IPS DF 4.7 (cell line): ENCODE measurements at regions not wholly inside any gene's neighbourhood (a gene's known extent, or its start where the extent isn't known, plus 50 kb on each side); places are given as distances from the start of the nearest gene placed in this dataset.
"Not testable (repeated sequence)": the region's sequence is repeated elsewhere in the genome, so short reads cannot be mapped to it uniquely, and the experiment has no call there.

ENCODE experiments used
- DNase-seq: peaks from one replicate; pipeline ENCODE4 v3.0.0-alpha.2; 2013; ENCODE audit warnings: low spot score; ENCODE audit errors: extremely low read depth

DNA sequence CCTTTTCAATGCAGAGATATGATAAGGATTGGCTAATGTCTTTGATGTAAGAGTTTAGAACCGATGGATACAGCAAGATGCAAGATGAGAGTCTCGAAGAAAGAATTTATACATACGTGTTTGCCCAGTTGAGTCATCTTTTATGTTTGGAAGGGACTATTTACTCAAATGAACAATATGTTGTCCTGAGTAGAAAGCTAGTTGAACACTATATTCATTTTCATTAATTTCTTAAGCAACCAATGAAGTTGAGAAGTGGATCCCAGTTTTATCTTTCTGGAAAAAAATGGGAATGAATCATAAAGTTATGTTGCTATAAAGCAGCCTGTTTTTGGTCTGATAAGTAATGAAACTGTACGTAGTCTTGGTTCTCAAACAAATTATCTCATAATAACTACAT is 1431.7 kb upstream of the FLRT2 start:
- no peak for DNase-seq

DNA sequence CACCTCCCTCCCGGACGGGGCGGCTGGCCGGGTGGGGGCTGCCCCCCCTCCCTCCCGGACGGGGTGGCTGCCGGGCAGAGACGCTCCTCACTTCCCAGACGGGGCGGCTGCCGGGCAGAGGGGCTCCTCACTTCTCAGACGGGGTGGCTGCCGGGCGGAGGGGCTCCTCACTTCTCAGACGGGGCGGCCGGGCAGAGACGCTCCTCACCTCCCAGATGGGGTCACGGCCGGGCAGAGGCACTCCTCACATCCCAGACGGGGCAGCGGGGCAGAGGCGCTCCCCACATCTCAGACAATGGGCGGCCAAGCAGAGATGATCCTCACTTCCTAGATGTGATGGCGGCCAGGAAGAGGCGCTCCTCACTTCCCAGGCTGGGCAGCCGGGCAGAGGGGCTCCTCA is 1430.4 kb upstream of the FLRT2 start:
- DNase-seq: not testable (repeated sequence)

DNA sequence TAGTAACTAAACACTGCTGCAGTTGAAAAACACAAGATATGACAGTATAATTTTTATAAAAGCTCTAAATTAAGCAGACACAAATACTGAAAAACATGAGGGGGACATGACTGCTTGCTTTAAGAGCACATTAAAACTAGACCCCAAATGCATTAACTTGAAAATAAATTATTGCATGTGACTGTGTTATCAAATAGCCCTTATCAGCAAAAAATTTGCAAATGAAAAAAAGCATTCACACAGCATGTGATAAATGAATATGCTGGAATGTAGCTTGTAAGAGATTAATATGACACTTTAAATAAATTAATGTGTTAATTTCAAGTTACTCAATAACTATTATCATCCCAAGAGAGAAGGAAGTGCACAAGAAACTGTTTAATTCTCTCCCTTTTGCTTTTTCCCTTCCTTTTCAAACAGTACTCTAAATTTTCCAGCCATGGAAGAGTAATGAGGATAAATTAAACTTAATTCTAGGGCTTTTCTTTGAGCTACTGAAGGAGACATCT is 1422.1 kb upstream of the FLRT2 start:
- no peak for DNase-seq

DNA sequence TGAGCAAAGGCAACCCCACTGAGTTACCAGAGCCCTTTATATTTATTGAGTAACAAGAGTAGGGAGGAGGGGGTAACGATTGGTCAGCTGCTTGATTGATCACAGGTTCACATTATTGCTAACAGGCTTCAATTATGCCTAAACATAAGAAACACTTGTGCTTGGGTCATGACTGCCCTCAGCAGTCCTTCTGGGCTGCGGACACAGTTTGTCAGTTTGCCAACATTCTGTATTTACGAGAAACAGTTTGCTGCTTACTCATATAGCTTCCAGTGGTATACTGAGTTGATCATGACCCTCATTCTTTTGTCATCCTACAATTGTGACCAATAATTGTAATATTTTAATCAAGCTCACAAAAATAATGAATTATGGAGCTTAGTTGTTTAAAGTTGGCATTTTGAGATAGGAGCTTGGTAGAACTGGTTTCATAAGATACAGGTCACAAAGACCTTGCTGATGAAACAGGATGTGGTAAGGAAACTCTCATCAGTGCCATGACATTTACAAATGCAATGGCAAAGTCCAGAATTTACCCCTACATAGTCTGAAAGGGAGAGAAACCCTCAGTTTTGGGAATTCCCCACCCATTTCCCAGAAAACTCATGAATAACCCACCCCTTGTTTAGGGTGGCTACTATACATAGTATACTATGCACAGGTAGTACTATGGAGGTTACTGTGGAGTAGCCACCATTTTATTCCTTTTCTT is 1421.0 kb upstream of the FLRT2 start:
- no peak for DNase-seq

DNA sequence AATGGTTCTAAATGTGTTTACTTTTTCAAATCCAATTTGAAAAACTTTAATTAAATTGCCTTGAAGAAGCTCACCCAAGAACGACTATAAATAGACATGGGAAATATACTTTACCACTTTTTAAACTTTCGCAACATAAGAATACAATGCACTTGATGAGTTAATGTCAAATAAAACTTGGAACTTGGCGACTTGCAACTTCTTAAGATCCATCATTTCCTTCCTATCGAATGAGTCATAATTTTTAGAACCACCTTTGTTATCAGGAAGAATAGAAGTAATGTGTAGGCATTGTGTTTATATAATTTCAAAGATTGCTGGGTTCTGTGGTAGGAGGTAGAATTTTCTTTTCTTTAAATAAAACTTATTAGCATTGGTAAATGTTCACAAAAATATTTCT is 1417.4 kb upstream of the FLRT2 start:
- DNase-seq: no peak

DNA sequence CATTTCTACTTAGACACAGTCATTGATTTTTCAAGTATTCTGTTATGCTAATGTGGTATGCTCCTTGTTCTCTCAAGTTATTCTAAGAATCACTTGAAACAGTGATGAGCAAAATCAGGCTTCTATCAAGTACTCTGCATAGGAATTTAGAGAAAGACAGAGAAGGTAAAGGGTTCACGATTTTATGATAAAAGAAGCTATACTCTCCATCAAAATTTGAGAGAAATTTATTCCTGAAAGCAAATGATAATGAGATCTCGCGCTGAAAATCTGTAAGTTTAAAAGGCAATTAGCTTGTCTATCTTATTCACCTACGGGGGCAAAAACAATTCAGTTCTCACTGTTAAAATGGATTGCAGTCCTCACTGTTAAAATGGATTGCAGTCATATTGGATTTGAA is 1404.3 kb upstream of the FLRT2 start:
- no peak for DNase-seq

DNA sequence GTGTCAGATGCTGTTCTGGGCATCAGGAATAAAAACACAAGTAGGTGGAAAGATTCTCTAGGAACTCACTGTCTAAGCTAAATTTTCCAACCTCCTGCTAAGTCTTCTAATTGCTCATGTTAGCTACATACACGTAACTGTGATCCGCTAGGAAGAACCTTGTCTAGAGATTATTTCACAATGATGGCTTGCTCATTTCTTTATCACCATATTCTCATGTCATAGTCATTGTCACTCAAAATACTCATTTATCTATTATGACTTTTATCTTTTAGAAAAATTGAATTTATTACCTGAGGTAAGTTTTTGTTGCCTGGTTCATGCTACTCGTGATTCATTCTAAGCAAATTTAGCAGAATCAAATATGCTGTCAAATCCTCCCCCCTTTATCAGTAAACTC is 1402.4 kb upstream of the FLRT2 start:
- DNase-seq: no peak

DNA sequence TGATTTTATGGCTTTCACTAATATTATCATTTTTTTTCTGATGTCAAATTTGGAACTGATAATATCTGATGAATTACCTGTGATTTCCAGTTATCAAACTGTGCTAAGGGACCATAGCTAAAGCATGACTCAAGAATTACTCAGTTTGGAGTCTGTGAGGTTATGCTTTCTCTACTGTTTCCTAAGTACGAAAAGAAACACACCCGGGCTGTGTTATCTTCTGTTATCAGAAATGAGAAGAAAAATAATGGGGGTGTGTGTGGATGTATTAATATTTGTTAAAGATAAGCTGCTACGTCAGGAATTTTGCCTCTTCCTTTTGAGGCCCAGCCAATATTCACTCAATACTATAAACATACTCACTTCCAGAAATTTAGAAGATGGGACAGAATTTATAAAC is 1401.9 kb upstream of the FLRT2 start:
- no peak for DNase-seq

DNA sequence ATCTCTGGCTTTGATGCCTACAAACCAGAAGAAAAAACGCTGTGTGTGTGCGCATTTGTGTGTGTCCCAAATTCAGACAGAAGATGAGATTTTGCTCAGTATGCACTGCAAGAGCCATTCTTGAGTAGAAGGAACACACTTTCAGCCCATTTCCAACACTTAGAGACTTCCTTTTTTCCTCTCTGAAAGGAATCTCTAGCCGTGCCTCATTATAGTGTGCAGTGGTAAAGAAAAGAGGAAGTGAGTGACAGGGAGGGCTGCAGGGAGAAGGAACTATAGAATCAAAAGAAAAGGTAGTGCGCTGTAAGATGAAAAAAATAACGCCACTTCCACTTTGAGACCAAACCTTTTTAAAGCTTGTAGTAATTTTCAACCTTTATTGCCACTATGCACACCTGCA is 1400.9 kb upstream of the FLRT2 start:
- no peak for DNase-seq

DNA sequence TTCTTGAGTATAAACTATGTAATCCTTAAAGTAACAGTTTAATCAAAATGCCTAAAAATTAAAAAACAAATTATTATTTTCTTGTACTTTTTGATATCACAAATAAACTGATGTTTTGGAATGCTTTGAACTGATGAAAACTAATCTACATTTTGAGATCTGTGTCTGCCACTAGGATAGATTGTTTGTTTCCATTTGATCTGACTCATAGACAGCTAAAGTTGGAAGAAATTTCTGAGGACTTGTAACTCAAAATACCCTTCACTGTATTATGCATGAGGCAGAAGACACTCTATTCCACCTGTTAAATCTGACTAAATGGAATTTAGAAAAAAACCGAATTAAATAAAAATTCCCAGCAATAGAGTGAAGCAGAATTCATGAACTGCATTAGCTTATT is 1400.0 kb upstream of the FLRT2 start:
- DNase-seq: no peak

DNA sequence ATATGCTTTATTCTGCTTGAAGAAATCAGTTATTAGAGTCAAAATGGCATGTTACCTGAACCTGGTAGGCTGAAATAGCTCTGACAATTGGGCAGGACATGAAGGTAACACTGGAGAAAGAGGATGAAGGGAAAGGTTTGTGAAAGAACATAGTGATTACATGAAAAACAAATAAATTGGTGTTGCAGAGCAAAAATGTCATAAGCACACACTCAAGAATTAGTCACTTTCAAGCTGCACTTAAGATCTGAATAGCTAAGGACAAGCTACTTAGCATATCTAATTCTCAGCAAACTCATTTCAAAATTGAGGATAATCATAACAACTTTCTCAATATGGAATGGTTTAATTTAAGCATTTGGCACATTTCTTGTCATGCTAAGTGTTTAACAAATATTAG is 1398.0 kb upstream of the FLRT2 start:
- DNase-seq: no peak

DNA sequence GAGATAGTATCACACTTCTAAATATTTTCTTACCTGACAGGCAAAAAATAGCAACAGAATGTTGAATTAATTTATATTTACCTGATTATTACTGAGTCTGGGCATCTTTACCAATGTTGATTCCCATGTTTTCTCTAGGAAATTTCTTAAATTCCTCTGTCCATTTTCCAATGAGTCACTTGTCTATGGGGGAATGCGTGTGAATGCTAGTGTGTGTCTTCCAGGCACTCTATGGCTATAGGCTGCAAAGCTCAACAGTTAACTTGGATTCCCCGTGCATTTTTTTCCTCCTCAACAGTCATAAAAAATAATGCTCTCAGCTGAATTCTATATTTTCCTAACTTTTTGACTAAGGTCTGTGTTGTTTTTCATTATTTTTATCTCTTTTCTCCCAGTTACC is 1385.8 kb upstream of the FLRT2 start:
- DNase-seq: no peak

DNA sequence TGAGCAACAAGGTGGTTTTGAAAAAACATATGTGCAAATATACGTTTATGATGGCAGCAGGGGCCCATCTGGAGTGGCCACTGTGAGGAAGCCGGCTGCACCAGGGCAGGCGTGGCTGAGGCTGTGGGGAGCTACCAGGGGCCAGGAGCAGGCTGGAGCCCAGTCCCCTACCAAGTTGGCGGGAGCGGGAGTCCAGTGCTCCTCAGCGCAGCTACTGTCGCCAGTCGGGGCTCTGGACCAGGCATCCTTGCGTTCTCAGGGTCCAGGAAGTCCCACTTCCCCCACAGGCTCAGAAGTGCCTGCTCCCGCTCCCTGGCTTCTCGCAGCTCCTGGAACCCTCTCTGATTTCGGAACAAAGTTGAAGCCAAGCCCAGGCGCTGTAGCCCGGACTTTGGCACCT is 1377.5 kb upstream of the FLRT2 start:
- DNase-seq: no peak

DNA sequence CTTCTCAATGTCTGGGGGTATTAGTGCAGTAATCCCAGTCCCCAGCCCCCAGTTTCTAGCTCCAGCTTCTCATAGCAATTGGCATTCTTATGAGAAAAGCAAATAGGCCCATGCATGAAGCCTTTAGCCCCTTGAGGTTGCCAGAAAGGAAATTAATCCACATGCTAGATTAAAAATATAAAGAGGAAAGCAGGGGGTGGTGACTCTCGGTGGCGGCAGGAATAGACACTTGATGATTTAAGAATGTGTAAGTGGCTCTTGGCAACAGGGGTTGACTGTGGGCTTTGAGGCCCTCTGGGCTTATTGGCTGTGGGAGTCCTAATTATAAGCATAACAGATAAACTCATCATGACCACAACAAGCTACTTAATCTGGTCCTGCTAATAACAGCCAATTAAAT is 1367.3 kb upstream of the FLRT2 start:
- DNase-seq: no peak

DNA sequence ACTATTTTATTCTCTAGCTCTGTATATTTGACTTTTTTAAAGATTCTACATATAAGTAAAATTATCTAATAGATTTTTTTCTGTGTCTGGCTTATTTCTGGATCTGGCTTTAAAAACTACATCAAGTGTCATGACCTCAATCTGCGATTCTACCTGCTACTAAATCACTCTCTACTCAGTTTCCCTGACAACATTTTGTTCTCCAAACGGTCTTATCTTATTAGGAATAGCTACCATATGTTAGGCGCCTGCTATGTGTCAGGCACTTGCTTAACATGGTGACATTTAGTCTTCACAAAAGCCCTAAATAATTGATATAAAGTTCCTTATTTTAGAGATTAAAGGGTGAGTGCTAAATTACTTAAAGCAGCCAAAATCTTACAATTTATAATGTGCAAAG is 1362.9 kb upstream of the FLRT2 start:
- DNase-seq: no peak

DNA sequence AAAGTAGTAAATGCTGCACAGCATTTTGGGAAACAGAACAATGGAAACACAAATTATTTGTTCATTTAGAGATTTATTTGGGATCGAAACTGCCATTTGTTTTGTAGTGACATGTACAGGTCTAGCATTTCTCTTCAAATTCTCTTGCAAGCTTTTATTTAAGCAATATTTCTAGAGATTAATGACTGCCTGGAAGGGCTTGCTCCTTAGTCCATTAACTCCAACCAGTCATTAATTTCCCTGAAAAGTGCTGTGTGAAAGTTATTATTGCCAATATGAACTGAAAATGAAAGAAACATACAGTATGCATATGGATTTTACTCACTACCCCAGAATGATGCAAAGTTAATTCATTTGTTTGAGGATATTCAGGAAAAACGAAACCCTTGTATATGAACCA is 1349.6 kb upstream of the FLRT2 start:
- DNase-seq: no peak

DNA sequence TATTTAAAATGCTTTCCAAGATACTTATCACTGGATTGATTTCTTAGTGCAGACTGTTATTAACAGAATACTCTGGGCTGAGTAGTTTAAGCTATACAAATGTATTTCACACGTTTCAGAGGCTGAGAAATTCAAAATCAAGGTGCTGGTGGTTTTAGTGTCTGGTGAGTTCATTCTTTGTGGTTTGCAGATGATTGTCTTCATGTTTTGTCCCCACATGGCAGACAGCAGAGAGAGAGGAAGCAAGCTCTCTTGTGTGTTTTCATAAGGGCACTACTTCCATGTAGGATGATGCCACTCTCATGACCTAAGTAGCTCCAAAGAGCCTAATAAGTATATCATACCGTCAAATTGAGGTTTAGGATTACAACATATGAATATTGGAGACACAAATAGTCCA is 1348.9 kb upstream of the FLRT2 start:
- DNase-seq: no peak

DNA sequence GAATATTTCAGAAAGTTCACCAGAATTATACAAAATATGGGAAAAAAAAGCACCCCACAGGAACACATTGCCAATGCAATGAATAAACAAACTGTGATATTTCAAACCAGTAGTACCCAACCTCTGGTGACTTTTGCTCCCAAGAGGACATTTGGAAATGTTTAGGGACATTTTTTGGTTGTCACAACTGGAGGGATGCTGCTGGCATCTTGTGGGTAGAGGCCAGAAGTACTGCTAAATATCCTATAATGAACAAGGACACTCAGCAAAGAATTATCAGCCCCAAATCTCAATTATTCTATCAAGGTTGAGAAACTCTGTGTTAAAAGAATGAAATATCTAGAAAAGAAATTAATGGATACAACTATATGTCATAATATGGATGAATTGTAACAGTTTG is 1334.4 kb upstream of the FLRT2 start:
- no peak for DNase-seq

DNA sequence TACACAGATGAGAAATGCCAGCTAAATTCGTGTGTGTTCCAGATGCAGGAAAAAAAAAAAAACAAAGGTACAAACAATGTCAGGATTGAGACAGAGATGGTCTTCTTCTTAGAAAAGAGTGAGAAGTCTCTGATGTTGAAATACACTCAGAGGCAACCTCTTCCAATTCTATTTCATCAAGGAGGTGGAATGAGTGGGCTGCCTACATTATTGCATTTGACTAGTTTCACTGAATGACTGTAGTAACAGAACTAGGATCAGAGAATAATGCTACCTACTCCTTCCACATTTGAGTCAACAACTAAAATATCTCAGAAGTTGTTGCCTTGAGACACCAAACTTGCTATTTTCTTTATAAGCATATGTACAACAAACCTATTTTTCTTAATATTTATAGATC is 1332.2 kb upstream of the FLRT2 start:
- DNase-seq: no peak

DNA sequence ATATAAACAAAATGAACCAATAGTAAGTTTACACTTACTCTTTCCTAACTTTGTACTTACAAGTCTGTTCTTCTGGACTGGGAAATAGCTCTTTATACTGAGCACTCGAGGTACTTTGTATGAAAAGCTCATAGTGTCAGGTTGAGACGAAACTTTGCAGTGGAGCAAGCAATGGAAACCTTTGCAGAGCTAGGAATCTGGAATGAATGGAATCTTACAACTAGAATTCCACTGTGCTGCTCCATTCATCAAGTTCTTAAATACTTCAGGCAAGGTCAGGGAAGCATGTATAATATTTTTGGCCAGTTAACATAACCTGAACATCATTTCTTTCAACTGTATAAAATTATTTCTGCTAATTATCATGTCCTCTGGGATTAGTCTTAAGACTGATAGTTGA is 1327.5 kb upstream of the FLRT2 start:
- no peak for DNase-seq

DNA sequence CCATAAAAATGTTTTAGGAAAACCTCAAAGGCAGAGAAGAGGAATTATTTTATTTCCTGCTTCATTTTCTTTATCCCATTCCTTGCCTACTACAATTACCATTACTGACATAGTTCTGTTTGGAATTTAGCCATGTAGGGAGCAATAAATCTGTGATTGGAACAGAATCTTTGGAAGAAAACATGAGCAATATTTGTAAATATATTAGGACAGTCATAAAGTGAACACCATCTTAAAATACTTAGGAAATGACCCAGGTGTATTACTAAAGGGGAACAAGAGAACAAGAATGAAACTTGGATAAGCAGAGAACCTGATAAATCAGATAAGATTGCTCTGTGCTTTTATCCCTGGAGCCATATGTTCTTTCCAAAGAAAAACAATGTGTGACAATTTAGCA is 1326.0 kb upstream of the FLRT2 start:
- no peak for DNase-seq

DNA sequence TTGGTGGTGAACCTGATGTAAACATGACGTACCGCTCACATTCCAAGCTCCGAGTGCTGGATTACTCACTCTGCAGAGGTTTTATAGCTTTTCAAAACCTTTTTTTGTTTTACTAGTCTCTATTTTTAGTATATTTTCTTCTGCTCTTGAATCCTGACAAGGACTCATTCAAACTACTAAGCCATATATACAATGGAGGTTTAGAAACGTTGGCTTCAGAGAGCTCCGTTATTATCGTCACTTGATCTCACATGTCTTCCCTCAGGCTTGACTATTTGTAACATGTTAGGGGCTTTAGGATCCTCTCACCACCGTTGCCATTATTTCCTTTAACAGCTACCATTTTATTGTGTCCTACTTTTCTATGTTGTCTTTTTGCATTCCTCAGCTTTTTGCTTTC is 1321.5 kb upstream of the FLRT2 start:
- DNase-seq: no peak

DNA sequence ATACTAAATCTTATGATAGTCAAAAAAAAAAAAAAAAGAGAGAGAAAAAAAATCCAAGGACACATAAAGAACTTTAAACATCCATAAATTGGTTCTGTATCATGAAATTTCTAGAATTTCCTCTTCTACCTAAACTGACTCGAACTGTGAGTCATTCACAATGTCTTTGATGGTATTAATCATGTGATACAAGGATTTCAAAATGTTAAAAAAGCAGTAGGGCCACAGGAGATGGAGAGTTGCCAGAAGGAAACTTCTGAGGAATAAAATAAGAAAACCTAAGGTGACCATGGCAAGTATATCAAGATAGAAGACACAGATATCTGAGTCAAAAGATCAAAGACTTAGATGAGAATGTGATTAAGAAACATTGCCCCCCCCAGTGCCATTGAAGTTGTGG is 1320.9 kb upstream of the FLRT2 start:
- DNase-seq: no peak

DNA sequence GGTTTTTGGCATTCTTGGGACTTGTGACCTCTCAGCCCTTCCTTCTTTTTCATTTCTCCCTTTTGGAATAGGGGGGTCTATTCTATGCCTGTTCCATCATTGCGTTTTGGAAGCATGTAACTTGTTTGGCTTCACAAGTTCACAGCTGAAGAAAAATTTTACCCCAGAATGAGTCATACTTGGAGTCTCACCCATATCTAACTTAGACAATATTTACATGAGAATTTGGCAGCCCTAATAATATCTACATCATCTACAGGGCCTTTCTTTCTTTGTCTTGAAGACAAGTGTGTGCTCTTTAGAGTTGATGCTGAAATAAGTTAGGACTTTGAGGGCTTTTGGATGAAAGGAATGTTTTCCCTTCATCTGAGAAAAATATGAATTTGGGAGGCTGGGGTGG is 1312.9 kb upstream of the FLRT2 start:
- no peak for DNase-seq
